ENCODE measurements at regions not wholly inside any gene's neighbourhood (a gene's known extent, or its start where the extent isn't known, plus 50 kb on each side); places are given as distances from the start of the nearest gene placed in this dataset.
"Not testable (repeated sequence)": the region's sequence is repeated elsewhere in the genome, so short reads cannot be mapped to it uniquely, and the experiment has no call there.

DNA sequence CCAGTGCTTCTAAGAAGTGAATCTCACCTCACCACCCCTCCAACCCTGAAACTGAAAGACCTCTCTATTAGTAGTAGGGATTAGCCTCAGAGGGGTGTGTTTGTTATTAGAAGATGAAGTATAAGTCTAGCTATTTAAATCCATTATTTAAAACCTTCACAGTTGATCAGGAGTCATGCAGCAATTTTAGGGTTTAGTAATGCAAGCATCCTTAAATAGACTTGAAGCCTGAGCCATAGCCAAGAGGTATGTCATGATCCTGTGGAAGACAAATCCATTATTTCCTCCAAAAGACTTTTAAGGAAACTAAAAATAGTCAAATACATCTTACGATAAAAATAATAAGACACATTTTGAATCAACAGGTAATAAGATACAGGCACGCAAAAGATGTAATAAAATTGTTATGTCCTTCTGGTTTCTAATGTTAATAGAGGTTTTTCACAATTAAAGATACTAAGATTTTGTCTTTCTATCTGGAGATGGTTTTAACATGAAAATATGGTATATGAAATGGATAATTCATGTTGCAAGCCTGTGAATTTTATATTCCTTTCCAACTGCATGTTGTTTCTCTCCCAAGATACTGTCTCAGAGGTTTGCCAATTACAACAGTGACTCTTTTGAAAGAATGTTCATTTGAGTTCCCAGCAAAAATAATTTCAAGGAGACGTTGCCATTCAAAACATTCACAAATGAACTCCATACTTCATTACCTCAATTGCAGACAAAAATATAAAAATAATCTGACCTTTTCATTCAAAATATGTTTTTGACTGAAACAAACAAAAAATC lies 68.0 kb downstream of the LUZP4 start:
- TF ChIP-seq, protein P1, sequence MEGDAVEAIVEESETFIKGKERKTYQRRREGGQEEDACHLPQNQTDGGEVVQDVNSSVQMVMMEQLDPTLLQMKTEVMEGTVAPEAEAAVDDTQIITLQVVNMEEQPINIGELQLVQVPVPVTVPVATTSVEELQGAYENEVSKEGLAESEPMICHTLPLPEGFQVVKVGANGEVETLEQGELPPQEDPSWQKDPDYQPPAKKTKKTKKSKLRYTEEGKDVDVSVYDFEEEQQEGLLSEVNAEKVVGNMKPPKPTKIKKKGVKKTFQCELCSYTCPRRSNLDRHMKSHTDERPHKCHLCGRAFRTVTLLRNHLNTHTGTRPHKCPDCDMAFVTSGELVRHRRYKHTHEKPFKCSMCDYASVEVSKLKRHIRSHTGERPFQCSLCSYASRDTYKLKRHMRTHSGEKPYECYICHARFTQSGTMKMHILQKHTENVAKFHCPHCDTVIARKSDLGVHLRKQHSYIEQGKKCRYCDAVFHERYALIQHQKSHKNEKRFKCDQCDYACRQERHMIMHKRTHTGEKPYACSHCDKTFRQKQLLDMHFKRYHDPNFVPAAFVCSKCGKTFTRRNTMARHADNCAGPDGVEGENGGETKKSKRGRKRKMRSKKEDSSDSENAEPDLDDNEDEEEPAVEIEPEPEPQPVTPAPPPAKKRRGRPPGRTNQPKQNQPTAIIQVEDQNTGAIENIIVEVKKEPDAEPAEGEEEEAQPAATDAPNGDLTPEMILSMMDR (IDR thresholded peaks at IDR 0.05; ENCODE audit: insufficient read depth, low read depth, low read length), result no peak
- H3K27me3 ChIP-seq (ENCODE audit: control insufficient read depth, insufficient read depth, low read length), result no peaks in the 10 kb centered on the region
- no peak overlapping the region for H3K4me3 ChIP-seq (ENCODE audit: low read depth, low read length)
- POLR2A ChIA-PET, result no interaction called here
- no peaks in the 10 kb centered on the region for H3K36me3 ChIP-seq (ENCODE audit: control insufficient read depth, insufficient read depth, low read length)
- CTCF ChIA-PET, result interaction anchor here (0.7 kb wide), 1 partner anchor 24 kb away, joined by 3 read pairs; no protein-coding TSS in a partner anchor
- no peak for DNase-seq (ENCODE audit: low read depth)

DNA sequence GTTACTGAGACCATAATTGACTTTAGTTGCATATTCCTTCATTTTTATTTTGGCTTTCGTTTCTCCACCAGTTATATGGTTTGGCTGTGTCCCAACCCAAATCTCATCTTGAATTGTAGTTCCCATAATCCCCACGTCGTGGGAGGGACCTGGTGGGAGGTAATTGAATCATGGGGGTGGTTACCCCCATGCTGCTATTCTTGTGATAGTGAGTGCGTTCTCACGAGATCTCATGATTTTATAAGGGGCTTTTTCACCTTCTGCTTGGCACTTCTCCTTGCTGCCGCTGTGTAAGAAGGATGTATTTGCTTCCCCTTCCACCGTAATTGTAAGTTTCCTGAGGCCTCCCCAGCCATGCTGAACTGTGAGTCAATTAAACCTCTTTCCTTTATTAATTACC lies 70.0 kb downstream of the LUZP4 start:
- H3K36me3 ChIP-seq (ENCODE audit: control insufficient read depth, insufficient read depth, low read length), result not testable (repeated sequence)

DNA sequence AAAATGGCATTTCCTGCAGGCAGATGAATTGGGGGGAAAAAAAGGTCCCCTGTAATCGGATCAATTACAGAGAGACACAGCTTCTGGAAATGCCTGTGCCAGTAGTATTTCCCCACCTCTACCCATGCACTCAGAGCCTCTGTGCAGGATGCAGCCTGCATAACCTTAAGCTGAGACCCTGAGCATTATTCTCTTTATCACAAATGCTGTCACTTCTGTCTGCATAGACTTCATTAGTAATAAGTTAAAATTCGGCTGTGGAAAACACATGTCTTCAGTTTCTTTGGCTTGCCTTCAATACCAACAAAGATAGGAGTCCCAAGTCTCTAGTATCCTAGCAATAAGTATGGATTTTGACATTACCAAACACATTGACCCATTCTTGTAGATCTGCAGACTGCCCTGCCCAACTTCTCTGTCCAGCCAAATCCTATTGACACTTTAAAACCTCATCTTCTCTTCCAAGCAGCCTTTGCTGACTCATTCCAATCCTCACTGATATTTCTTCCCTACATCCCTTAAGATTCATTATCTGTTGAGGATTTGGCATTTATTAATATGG lies 70.8 kb downstream of the LUZP4 start:
- ChIA-PET POLR2A (no interaction called here), CTCF (no interaction called here)
- no peak overlapping the region for H3K4me3 ChIP-seq (ENCODE audit: low read depth, low read length)
- no peak for DNase-seq (ENCODE audit: low read depth)
- H3K27me3 ChIP-seq (ENCODE audit: control insufficient read depth, insufficient read depth, low read length), result no peaks in the 10 kb centered on the region
- TF ChIP-seq, protein P1 (IDR thresholded peaks at IDR 0.05; ENCODE audit: insufficient read depth, low read depth, low read length), result no peak
- no peaks in the 10 kb centered on the region for H3K36me3 ChIP-seq (ENCODE audit: control insufficient read depth, insufficient read depth, low read length)

More for the DNA sequence above, 70.0 kb downstream of the LUZP4 start:
- CTCF ChIA-PET; H3K4me3 ChIP-seq (ENCODE audit: low read depth, low read length); DNase-seq (ENCODE audit: low read depth); POLR2A ChIA-PET; H3K27me3 ChIP-seq (ENCODE audit: control insufficient read depth, insufficient read depth, low read length): not testable (repeated sequence)

DNA sequence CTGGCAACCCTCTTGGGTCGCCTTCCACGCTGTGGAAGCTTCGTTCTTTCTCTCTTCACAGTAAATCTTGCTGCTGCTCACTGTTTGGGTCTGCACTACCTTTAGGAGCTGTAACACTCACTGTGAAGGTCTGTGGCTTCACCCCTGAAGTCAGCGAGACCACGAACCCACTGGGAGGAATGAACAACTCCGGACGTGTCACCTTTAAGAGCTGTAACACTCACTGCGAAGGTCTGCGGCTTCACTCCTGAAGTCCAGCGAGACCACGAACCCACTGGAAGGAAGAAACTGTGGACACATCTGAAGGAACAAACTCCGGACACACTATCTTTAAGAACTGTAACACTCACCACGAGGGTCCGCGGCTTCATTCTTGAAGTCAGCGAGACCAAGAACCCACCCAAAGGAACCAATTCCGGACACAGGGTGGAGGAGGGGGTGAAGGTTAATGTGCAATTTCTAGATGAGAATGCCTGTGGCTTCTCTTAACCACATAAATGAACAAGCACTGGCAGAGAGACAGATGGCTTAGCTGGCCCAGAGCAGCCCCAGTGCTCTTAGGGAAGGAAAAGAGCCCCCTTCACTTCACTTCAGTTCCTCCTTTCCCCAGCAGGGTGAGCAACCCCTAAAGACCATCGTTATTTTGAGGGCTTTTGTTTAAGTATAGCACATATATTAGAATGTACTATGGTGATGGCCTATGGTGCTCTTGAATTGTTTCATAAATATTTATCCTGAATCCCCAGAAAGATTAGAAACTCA lies 73.0 kb downstream of the LUZP4 start:
- H3K36me3 ChIP-seq (ENCODE audit: control insufficient read depth, insufficient read depth, low read length), result no peaks in the 10 kb centered on the region
- TF ChIP-seq, protein P1 (IDR thresholded peaks at IDR 0.05; ENCODE audit: insufficient read depth, low read depth, low read length), result no peak
- no peak for DNase-seq (ENCODE audit: low read depth)
- POLR2A ChIA-PET, result no interaction called here
- H3K27me3 ChIP-seq (ENCODE audit: control insufficient read depth, insufficient read depth, low read length), result no peaks in the 10 kb centered on the region
- no peak overlapping the region for H3K4me3 ChIP-seq (ENCODE audit: low read depth, low read length)
- CTCF ChIA-PET, result interaction anchor here (1.2 kb wide), 1 partner anchor 17 kb away, joined by 3 read pairs; no protein-coding TSS in a partner anchor

- no peak for DNase-seq (ENCODE audit: low read depth)
- CTCF ChIA-PET, result interaction anchor here (1.2 kb wide), 1 partner anchor 18 kb away, joined by 3 read pairs; no protein-coding TSS in a partner anchor
- POLR2A ChIA-PET, result no interaction called here
Measured at GRCh38 chrX:115363372-115363771, 73.9 kb downstream of the LUZP4 start.

More at GRCh38 chrX:115363372-115363771, 73.9 kb downstream of the LUZP4 start:
- Histone ChIP-seq H3K36me3 (ENCODE audit: control insufficient read depth, insufficient read depth, low read length) (no peaks in the 10 kb centered on the region), H3K4me3 (ENCODE audit: low read depth, low read length) (no peak overlapping the region), H3K27me3 (ENCODE audit: control insufficient read depth, insufficient read depth, low read length) (no peaks in the 10 kb centered on the region)
- TF ChIP-seq, protein P1 (IDR thresholded peaks at IDR 0.05; ENCODE audit: insufficient read depth, low read depth, low read length), result no peak
